TTC549 (cell line): ENCODE measurements at regions not wholly inside any gene's neighbourhood (a gene's known extent, or its start where the extent isn't known, plus 50 kb on each side); places are given as distances from the start of the nearest gene placed in this dataset.

ENCODE experiments used
- FAIRE-seq: peaks from 2 replicates; lab custom pipeline; 2012; peaks lifted over from hg19 to GRCh38; lab: Jason Lieb, UNC

DNA sequence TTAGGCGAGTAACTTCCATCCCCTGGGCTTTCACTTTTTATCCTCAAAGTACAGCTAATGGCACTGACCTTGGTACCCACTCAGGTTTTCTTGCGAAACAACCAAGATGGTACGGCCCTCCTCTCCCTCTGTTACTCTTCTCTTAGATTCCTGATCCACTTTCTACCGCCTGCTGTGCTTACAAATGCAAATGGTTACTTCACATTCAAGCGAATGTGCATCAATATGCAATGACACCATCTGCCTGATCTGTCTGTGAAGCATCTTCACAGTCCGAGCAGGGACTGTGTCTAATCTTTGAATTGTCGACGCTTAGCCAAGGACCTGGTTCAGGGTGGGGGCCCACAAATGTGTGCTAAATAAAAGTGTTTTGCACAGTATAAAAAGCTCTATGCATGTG lies 112.2 kb downstream of the TRIB2 start:
- no peak for FAIRE-seq

DNA sequence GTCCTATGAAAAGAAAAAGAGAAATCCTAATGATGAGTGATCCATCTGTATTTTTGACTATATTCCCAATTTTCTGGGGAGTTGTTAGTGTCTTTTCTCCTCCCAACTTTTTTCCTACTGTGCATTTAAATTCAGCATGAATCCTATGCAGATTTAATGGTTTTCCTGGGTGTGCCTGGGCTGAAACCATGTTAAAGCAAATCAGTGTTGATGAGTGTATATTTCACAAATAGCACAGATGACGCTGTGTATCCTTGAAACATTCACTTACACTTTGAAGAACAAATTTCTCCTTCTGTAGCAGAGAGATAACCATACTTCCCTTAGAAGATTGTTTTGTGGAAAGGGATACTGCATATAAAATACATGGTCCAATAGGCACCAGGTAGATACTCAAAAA lies 114.3 kb downstream of the TRIB2 start:
- no peak for FAIRE-seq

DNA sequence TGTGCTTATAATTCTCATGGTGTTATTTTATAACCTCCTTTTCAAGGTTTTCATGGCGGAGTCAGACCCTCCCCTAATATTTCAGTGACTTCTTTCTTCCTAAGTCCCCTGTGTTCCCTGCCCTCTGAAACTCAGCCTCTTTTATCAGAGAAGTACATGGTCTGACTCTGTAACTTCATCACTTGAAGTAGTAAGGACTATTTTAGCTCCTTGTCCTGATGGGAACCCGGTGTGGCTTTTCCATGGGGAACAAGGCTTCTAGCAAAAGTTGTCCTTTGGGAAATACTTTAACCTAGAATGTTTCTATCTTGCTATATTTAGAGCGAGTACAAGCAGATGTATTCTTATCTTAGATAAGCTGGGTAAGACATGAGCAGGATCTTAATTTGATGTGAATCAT lies 117.5 kb downstream of the TRIB2 start:
- FAIRE-seq, result no peak

DNA sequence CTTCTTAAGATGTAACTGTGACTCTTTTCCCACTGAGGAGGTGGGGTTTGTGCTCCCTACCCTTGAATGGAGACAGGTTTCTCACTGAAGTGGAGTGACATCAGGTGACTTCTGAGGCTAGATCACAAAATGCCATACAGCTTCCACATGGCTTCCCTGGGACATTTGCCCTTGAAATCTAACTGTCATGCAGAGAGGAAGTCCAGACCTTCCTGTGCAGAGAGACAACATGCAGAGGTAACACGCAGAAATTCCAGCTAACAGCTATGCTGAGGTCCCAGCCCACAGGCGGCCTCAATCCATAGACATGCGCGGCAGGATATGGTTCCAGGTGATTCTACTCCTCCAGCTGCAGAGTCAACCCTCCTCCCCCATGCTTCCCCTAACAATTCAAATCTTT lies 119.0 kb downstream of the TRIB2 start:
- no peak for FAIRE-seq

DNA sequence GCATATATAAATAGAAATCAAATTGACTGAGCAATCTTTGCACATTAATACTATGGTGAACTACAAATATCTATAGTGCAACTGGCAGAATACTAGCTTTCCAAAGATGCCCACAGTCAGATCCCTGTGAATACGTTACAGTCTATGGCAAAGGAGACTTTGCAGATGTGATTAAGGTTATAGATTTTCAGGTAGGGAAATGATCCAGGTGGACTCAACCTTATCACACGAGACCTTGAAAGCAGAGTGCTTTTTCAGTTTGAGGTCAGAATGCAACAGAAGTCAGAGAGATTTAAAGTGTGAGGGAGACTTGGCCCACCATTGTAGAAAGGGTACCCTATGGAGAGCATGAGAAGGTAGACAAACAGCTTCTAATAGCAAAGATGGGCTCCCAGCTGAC lies 122.6 kb downstream of the TRIB2 start:
- no peak for FAIRE-seq

DNA sequence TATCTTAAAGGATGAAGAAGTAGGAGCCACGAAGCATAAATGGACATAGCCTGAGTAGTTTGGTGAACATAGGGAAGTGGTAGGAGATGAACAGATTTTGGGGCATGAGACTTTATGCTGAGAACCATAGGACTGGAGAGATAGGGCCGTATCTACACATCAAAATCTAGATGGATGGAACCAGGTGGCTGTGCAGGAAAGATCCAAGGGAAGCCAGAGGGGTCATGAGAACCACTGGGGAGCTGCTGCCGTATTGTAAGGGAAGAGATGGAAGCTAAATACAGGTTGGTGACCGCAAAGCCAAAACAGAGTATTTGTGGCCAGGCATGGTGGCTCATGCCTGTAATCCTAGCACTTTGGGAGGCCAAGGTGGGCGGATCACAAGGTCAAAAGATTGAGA lies 124.3 kb downstream of the TRIB2 start:
- no peak for FAIRE-seq

DNA sequence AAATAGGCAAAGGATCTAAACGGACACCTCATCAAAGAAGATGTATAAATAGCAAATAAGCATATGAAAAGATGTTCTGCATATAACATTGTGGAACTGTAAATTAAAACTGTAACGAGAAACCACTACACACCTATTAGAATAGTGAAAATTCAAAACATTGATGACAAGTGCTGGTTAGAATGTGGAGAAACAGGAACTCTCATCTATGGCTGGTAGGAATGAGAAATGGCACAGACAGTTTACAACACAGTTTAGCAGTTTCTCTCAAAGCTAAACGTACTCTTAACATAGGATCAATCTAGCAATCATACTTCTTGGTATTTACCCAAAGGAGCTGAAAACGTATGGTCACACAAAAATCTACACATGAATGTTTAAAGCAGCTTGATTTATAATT lies 126.2 kb downstream of the TRIB2 start:
- no peak for FAIRE-seq

DNA sequence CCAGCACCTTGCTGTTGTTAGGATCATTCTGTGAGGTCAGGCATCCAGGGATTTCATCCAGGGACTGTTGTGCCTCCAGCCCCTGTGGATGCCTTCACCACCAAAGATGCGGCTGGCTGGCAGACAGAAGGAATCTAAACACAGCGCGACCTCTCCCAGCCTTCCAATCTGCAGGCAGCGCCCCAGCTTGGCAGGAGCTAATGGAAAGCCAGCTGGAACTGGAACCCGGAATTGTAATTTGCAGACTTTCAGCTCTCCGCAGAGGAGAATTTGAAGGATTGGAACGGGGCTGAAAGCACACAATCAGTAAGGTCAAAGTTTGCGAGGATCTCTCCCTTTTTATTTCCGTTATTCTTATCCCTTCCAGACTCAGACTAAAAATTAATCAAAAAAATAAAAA lies 127.8 kb downstream of the TRIB2 start:
- FAIRE-seq, result no peak

DNA sequence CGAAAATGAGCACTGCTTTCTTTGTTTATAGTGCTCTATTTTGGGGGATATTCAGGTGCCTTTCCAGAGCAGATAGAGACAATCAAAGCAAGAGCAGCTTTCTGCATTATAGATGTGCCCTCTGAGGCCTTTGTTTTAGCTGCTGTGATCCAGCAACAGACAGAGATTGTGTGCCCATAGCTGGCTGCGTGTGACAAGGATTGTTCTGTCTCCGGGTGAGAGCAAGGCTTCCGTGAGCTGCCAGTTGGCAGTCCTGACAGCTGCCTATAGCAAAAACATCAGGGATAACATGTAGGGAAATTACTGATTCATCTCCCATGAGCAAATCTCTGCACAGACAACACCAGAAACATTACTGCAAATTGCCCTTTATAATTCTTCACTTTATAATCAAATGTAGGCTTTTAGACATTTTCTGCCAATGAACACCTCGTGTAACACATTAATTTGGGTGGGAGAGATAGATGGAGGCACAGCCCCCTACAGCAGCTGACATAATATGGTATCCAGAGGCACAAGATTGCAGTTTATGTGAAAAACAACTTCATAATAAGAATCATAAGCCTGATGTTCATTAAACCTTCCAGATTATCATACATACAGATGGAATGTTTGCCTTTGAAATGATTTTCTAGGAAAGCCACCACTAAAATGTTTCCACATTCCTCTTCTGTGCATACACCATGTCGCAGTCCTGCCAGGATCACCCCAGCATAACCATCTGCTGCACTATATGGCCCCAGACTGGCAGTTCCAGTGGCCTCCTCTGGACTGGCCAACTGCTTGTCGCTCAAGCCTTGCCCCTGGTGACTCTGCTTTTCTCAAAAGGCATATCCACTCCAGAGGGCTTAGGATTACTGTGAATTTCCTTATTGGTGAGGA lies 131.2 kb downstream of the TRIB2 start:
- FAIRE-seq, result no peak

DNA sequence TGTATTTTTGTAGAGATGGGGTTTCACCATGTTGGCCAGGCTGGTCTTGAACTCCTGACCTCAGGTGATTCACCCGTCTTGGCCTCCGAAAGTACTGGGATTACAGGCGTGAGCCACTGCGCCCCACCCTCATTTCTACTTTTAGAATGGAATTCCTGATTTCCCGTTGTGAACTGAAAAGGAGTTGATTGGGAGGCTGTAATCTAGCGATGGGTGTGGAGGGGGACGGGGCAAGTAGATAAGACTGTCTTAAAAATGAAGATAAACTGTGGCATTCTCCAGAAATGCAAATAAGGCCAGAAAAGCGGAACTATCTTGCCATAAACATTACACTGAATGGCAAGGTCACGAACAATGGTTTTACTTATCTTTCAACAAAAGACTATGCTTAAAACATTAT lies 135.4 kb downstream of the TRIB2 start:
- FAIRE-seq, result no peak

DNA sequence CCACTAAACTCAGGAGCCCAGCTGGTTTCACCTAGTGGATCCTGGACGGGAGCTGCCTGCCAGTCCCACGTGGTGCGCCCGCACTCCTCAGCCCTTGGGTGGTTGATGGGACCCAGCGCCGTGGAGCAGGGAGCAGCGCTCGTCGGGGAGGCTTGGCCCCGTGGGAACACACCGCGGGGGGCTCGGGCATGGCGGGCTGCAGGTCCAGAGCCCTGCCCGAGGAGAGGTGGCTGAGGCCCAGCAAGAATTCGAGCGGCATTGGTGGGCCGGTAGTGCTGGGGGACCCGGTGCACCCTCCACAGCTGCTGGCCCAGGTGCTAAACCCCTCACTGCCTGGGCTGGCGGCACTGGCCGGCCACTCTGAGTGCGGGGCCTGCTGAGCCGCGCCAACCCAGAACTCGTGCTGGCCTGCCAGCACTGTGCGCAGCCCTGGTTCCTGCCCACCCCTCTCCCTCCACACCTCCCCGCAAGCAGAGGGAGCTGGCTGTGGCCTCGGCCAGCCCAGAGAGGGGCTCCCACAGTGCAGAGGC lies 137.3 kb downstream of the TRIB2 start:
- no peak for FAIRE-seq

DNA sequence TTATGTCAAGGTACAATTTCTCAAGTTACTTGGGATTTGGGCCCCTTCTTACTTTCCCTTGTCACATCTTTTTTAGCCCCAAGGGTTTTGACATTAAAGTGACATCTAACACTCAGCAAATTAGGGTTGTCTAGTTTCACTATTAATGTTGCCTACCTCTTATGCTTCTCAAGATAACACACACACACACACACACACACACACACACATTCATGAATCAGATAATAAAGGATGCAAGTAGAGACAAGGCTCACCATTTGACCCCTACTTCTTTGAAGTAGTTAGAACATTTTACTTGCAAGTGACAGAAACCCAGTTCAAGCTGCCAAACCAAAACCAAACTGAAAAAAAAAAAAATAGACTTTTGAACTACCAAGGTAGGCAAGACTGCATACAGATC lies 138.8 kb downstream of the TRIB2 start:
- FAIRE-seq, result no peak

DNA sequence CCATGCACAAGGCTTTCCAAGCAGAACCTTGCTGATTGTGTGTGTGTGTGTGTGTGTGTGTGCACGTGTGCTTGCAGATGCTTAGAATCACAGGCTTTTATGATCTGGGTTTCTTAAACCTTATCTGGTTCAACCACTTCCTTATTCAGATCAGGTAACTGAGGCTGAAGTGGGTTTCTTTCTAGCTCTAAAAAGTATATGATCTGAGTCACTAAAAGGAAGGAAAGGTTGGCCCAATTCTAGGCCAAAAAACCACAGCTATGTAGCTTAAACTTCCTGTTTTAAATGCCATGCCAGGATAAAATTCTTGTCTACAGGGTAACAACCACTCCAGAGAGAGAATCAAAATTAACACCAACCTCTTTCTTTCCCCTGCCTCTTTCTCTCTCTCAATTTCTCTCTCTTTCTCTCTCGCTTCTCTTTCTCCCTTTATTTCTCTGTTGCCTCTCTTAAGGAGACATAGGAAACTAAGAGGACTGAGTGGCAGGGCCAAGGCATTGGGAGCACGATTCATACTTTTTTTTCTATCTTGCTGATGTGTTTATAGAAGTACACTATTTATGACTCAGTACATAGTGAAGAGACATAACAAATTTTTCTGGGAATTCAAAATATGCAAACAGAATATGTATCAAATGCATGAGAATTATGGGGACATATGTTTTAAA lies 140.3 kb downstream of the TRIB2 start:
- FAIRE-seq, result no peak

DNA sequence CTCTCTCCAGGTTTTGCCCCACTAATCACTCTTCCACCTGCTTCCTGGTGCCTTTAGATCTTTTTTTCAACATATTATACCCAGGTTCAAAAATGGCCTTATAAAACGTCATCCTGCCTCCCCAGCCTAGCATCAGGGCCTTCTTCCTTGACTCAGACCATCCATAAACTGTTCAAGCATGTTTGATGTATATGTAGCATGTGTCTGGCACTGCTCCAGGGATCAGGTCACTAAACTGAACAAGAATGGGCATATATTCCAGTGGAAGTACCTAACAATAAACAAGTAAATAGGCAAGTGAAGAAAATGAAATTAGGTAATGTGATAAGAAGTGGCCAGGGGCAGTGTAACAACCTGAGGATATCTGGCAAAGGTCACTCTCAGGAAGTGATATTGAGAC lies 141.2 kb downstream of the TRIB2 start:
- FAIRE-seq, result no peak

DNA sequence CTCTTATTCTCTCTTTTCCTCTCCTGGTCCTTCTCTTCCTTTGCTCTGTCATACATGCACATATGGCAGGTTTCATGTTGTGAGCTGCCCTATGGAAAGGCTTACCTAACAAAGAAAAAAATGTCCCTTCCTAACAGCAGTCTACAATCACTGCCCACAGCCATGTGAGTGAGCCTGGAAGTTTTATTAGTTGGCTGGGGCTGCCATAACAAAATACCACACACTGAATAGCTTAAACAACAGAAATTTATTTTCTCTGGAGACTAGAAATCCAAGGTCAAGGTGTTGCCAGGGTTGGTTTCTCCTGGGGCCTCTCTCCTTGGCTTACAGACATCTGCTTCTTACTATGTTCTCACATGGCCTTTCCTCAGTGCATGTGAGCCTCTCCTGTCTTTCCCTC lies 142.1 kb downstream of the TRIB2 start:
- no peak for FAIRE-seq

DNA sequence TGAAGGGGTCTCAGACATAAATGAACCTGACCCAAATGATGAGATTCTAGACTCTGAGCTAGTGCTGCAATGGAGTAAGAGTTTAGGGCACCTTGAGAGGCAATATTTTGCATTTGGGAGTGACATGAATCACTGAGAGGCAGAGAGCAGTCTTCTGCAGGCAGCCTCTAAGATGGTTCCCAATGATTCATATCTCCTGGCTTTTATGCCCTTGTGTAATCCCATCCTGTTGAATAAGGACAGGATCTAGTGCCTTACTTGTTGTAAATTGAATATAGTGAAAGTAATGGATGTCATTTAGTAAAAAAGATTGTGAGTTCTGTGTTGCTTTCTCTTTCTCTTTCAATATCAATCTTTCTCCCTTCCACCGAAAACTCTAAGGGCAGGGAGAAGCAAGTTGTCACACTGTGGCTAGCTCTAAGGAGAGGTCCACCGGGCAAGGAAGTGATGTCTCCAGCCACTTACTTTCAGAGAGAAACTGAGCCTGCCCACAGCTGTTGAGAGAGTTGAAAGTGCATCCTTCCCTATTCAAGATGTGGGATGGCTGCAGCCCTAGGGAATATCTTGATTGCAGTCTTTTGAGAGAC lies 144.7 kb downstream of the TRIB2 start:
- no peak for FAIRE-seq

DNA sequence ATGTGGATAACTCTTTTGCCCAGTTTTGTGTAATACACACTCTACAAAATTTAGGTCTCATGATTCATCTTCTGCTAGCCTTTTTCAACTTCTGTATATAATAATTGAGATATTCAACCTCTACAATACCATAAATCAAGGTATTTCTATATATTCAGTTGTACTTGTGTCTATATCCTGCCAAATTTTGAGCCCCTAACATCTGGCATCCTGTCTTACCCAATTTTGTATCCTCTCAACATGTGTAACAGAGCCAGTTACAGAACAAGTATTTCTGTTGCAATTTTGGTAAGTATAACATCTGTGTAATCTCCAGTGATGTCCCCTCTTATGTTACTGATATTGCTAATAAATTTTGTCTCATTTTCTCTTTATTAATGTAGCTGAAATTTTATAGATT lies 145.8 kb downstream of the TRIB2 start:
- no peak for FAIRE-seq

DNA sequence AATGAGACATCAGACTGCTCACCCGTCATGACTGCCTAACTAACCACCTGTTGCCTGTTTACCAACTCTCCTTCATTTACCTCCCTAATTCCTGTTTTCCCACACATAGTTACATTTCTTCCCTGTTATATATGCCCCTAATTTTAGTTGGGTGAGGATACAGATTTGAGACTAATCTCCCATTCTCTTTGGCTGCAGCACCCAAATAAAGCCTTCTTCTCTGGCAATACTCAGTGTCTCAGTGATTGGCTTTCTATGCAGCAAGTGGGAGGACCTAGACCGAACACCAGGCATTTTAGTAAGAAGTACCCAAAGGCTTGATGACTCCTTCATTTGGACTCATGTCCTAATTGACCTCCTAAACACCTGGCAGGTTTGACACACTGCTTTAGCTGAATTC lies 147.2 kb downstream of the TRIB2 start:
- no peak for FAIRE-seq

DNA sequence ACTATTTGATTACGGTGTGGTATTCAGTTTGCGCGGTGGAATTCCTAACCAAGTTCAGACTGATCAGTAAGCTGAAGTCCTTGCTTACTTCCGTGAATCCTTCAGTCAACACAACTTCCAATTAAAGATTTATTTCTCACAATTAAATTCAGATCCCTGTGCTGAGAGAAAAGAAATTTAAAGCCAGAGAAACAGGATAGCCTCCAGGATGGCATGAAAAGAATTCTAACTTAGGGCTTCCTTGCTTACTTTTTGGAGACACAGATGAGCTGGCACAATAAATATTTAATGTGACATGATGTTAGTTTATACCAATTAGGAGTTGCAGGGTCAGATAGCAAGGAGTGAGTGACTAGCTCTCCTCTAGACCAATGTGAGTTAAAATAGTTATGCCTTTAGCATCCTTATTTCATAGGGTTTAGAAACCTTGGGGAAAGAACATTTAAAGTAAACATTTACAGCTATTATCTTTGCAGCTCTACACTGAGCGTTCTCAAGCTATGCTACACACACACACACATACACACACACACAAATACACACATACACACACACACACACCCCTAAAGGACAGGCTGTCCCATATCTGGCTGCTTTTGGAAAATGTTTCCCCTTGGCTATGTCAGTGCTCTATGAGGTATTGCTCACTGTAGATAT lies 151.0 kb downstream of the TRIB2 start:
- FAIRE-seq, result no peak

DNA sequence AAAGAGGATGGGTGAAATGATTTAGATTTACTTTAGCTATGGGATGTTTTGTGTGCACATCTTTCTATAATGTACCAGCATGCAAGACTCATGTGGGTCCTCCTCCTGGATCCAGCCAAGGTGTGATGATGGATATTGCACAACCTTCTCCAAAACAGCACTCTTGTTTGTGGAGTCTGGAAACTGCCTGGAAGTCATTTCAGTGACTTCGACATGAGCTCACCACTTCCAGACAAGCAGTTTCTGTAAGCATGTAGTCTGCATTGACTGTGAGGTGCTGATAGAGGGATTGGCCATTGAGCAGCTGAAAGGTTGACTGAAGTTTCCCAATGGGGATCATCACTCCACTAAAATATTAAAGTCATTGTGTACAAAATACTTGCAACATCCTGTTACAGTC lies 154.0 kb downstream of the TRIB2 start:
- FAIRE-seq, result no peak

DNA sequence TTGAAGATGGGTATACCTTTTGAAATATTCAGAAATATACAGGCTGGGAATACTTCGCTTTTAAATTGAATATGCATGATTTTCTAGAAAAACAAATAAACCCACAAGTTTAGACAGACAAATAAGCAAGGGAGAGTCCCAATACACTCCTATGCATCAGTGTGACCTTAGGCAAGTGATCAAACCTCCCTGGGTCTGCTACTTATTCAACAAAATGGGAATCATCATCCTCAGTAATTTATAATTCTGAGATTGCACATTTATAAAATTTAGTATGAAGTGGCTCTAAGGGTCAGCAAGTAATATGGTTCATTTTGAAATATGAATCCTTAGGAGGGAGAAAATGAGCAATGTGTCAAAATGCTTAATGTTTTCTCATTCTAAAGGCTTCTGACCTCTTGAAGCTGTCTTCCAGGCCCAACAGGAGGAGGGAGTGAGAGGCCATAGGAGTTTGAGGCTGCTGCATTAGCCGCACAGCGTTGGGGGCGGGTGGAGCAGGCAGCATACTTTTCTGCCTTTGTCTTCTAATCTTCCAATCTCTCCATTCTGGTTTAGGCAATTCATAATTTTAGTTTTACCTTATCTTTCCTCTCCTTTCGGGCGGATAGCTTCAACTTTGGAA lies 155.1 kb downstream of the TRIB2 start:
- no peak for FAIRE-seq

DNA sequence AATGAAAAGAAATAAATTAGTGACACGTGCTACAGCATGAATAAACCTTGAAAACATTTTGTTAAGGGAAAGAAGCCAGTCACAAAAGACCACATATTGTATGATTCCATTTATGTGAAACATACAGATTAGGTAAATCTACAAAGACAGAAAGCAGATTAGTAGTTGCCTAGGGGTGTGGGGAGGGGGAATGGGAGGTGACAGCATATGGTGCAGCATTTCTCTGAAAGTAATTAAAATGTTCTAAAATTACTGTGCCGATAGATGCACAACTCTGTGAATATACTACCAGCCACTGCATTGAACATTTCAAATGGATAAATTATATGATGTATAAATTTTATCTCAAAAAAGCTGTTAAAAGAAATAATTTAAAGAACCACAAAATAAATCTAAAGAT lies 161.0 kb downstream of the TRIB2 start:
- FAIRE-seq, result no peak
